ENCODE measurements at regions not wholly inside any gene's neighbourhood (a gene's known extent, or its start where the extent isn't known, plus 50 kb on each side); places are given as distances from the start of the nearest gene placed in this dataset.

- in situ Hi-C loops (cut with HindIII; ENCODE audit: low sequenced_read_pairs): no loop called here
Observed at GRCh38 chr10:2476812-2477553, 590.4 kb upstream of the PFKP start.

GRCh38 chr10:2476218-2476811 lies 591.0 kb upstream of the PFKP start:
- in situ Hi-C loops (cut with HindIII; ENCODE audit: low sequenced_read_pairs): no loop called here

- in situ Hi-C loops (cut with HindIII; ENCODE audit: low sequenced_read_pairs): no loop called here
Observed at GRCh38 chr10:2475711-2476217, 591.6 kb upstream of the PFKP start.

GRCh38 chr10:2471811-2472210 lies 595.5 kb upstream of the PFKP start:
- in situ Hi-C loops (cut with HindIII; ENCODE audit: low sequenced_read_pairs): no loop called here

- in situ Hi-C loops (cut with HindIII; ENCODE audit: low sequenced_read_pairs): no loop called here
Observed at GRCh38 chr10:2469802-2470201, 597.5 kb upstream of the PFKP start.

- in situ Hi-C loops (cut with HindIII; ENCODE audit: low sequenced_read_pairs): no loop called here
Observed at GRCh38 chr10:2464483-2464882, 602.9 kb upstream of the PFKP start.

GRCh38 chr10:2463316-2463715 lies 604.0 kb upstream of the PFKP start:
- in situ Hi-C loops (cut with HindIII; ENCODE audit: low sequenced_read_pairs): no loop called here

GRCh38 chr10:2462581-2462980 lies 604.8 kb upstream of the PFKP start:
- in situ Hi-C loops (cut with HindIII; ENCODE audit: low sequenced_read_pairs): no loop called here

- in situ Hi-C loops (cut with HindIII; ENCODE audit: low sequenced_read_pairs): no loop called here
Observed at GRCh38 chr10:2460812-2461211, 606.5 kb upstream of the PFKP start.

GRCh38 chr10:2459713-2460112 lies 607.6 kb upstream of the PFKP start:
- in situ Hi-C loops (cut with HindIII; ENCODE audit: low sequenced_read_pairs): no loop called here

- in situ Hi-C loops (cut with HindIII; ENCODE audit: low sequenced_read_pairs): no loop called here
Observed at GRCh38 chr10:2456834-2457233, 610.5 kb upstream of the PFKP start.

GRCh38 chr10:2445370-2445769 lies 622.0 kb upstream of the PFKP start:
- in situ Hi-C loops (cut with HindIII; ENCODE audit: low sequenced_read_pairs): no loop called here

- in situ Hi-C loops (cut with HindIII; ENCODE audit: low sequenced_read_pairs): loop anchor here (5.0 kb wide), 1 partner anchor 108 kb away; no protein-coding TSS in a partner anchor
Observed at GRCh38 chr10:2439983-2440382, 627.4 kb upstream of the PFKP start.

GRCh38 chr10:2439000-2439399 lies 628.3 kb upstream of the PFKP start:
- in situ Hi-C loops (cut with HindIII; ENCODE audit: low sequenced_read_pairs): loop anchor here (5.0 kb wide), 1 partner anchor 107 kb away; no protein-coding TSS in a partner anchor

GRCh38 chr10:2438248-2438939 lies 629.0 kb upstream of the PFKP start:
- in situ Hi-C loops (cut with HindIII; ENCODE audit: low sequenced_read_pairs): loop anchor here (5.0 kb wide), 1 partner anchor 106 kb away; no protein-coding TSS in a partner anchor

GRCh38 chr10:2436933-2437332 lies 630.4 kb upstream of the PFKP start:
- in situ Hi-C loops (cut with HindIII; ENCODE audit: low sequenced_read_pairs): loop anchor here (5.0 kb wide), 1 partner anchor 105 kb away; no protein-coding TSS in a partner anchor

- in situ Hi-C loops (cut with HindIII; ENCODE audit: low sequenced_read_pairs): no loop called here
Observed at GRCh38 chr10:2431961-2432360, 635.4 kb upstream of the PFKP start.

GRCh38 chr10:2427412-2427811 lies 639.9 kb upstream of the PFKP start:
- in situ Hi-C loops (cut with HindIII; ENCODE audit: low sequenced_read_pairs): no loop called here

- in situ Hi-C loops (cut with HindIII; ENCODE audit: low sequenced_read_pairs): no loop called here
Observed at GRCh38 chr10:2425320-2425719, 642.0 kb upstream of the PFKP start.

GRCh38 chr10:2414562-2414961 lies 652.8 kb upstream of the PFKP start:
- in situ Hi-C loops (cut with HindIII; ENCODE audit: low sequenced_read_pairs): no loop called here

- in situ Hi-C loops (cut with HindIII; ENCODE audit: low sequenced_read_pairs): no loop called here
Observed at GRCh38 chr10:2414039-2414438, 653.3 kb upstream of the PFKP start.

GRCh38 chr10:2410049-2410448 lies 657.3 kb upstream of the PFKP start:
- in situ Hi-C loops (cut with HindIII; ENCODE audit: low sequenced_read_pairs): no loop called here
